SK-N-SH treated with all-trans-retinoic acid at 6 μM for 48 hours (cell line): ENCODE measurements at regions not wholly inside any gene's neighbourhood (a gene's known extent, or its start where the extent isn't known, plus 50 kb on each side); places are given as distances from the start of the nearest gene placed in this dataset.
A peak's percentile ranks its signal among the peaks of the same experiment; 100 is the strongest.

ENCODE experiments used
- ATAC-seq: fragments of 200-7000 bp; cut with Tn5 transposase; 3 replicates; pipeline ENCODE4 v1.9.1; 2020; ENCODE audit warnings: mild to moderate bottlenecking, moderate library complexity
- ARNTL ChIP-seq: fragments of 450-650 bp; formaldehyde crosslinking; IDR thresholded peaks from 2 replicates; pipeline ENCODE4 v1.5.0; 2020; ENCODE audit warnings: low read depth, mild to moderate bottlenecking, moderate library complexity, borderline replicate concordance
- BACH2 ChIP-seq: fragments of 250-450 bp; sonication (Bioruptor Pico); IDR thresholded peaks from 2 replicates; pipeline ENCODE4 v1.9.0; 2021; ENCODE audit warnings: mild to moderate bottlenecking, borderline replicate concordance
- GLIS3 ChIP-seq: fragments of 250-450 bp; sonication (Bioruptor Pico); IDR thresholded peaks from 2 replicates; pipeline ENCODE4 v1.5.0; 2020; ENCODE audit warnings: mild to moderate bottlenecking, moderate library complexity
- ISL1 ChIP-seq: fragments of 250-450 bp; sonication (Bioruptor Pico); IDR thresholded peaks from 2 replicates; pipeline ENCODE4 v2.1.2; 2022; ENCODE audit warnings: mild to moderate bottlenecking, moderate library complexity
- OSR1 ChIP-seq: fragments of 250-450 bp; sonication (Bioruptor Pico); IDR thresholded peaks from 2 replicates; pipeline ENCODE4 v1.8.0; 2022; ENCODE audit warnings: moderate library complexity, mild to moderate bottlenecking, inconsistent platforms
- PPARA ChIP-seq: fragments of 250-450 bp; sonication (Bioruptor Pico); IDR thresholded peaks from 2 replicates; pipeline ENCODE4 v1.5.0; 2020; ENCODE audit warnings: mild to moderate bottlenecking, borderline replicate concordance
- RARB ChIP-seq: fragments of 250-450 bp; sonication (Bioruptor Pico); IDR thresholded peaks from 2 replicates; pipeline ENCODE4 v1.8.0; 2021; ENCODE audit warnings: mild to moderate bottlenecking, moderate library complexity
- SNAI2 ChIP-seq: fragments of 250-450 bp; sonication (Bioruptor Pico); IDR thresholded peaks from 2 replicates; pipeline ENCODE4 v1.5.0; 2020; ENCODE audit warnings: mild to moderate bottlenecking, moderate library complexity
- TOX ChIP-seq: fragments of 250-450 bp; sonication (Bioruptor Pico); IDR thresholded peaks from 2 replicates; pipeline ENCODE4 v1.8.0; 2021; ENCODE audit warnings: mild to moderate bottlenecking, moderate library complexity, borderline replicate concordance
- ZC3H10 ChIP-seq: fragments of 250-450 bp; sonication (Bioruptor Pico); IDR thresholded peaks from 2 replicates; pipeline ENCODE4 v1.5.1; 2021; ENCODE audit warnings: mild to moderate bottlenecking, moderate library complexity
- ZFP3 ChIP-seq: fragments of 250-450 bp; sonication (Bioruptor Pico); IDR thresholded peaks from 2 replicates; pipeline ENCODE4 v1.5.0; 2020; ENCODE audit warnings: mild to moderate bottlenecking, moderate library complexity
- ZFP30 ChIP-seq: fragments of 450-650 bp; formaldehyde crosslinking; IDR thresholded peaks from 2 replicates; pipeline ENCODE4 v1.5.0; 2022; ENCODE audit warnings: mild to moderate bottlenecking, moderate library complexity
- ZNF565 ChIP-seq: fragments of 450-650 bp; formaldehyde crosslinking; conservative IDR thresholded peaks from 2 replicates; pipeline ENCODE4 v1.5.0; 2020; ENCODE audit warnings: low read depth, mild to moderate bottlenecking, moderate library complexity
- ZNF70 ChIP-seq: fragments of 450-650 bp; formaldehyde crosslinking; IDR thresholded peaks from 2 replicates; pipeline ENCODE4 v1.5.0; 2020; ENCODE audit warnings: mild to moderate bottlenecking, moderate library complexity
- ZNF8 ChIP-seq: fragments of 450-650 bp; formaldehyde crosslinking; IDR thresholded peaks from 2 replicates; pipeline ENCODE4 v1.5.0; 2020; ENCODE audit warnings: mild to moderate bottlenecking, moderate library complexity
- TF ChIP-seq, protein P1 (sequence below): fragments of 250-450 bp; sonication (Bioruptor Pico); IDR thresholded peaks from 2 replicates; pipeline ENCODE4 v1.8.0; 2020; ENCODE audit warnings: mild to moderate bottlenecking, moderate library complexity, borderline replicate concordance
- TF ChIP-seq, protein P2 (sequence below): fragments of 250-450 bp; sonication (Bioruptor Pico); IDR thresholded peaks from 2 replicates; pipeline ENCODE4 v1.8.0; 2021; ENCODE audit warnings: low read depth, mild to moderate bottlenecking, moderate library complexity, borderline replicate concordance
- TF ChIP-seq, protein P3 (sequence below): fragments of 250-450 bp; sonication (Bioruptor Pico); IDR thresholded peaks from 2 replicates; pipeline ENCODE4 v1.5.1; 2021; ENCODE audit warnings: mild to moderate bottlenecking, moderate library complexity
- TF ChIP-seq, protein P4 (sequence below): fragments of 250-450 bp; sonication (Bioruptor Pico); IDR thresholded peaks from 2 replicates; pipeline ENCODE4 v1.5.0; 2020; ENCODE audit warnings: mild to moderate bottlenecking, moderate library complexity
- TF ChIP-seq, protein P5 (sequence below): fragments of 250-450 bp; sonication (Bioruptor Pico); IDR thresholded peaks from 2 replicates; pipeline ENCODE4 v1.5.1; 2020; ENCODE audit warnings: low read depth, mild to moderate bottlenecking, moderate library complexity

DNA sequence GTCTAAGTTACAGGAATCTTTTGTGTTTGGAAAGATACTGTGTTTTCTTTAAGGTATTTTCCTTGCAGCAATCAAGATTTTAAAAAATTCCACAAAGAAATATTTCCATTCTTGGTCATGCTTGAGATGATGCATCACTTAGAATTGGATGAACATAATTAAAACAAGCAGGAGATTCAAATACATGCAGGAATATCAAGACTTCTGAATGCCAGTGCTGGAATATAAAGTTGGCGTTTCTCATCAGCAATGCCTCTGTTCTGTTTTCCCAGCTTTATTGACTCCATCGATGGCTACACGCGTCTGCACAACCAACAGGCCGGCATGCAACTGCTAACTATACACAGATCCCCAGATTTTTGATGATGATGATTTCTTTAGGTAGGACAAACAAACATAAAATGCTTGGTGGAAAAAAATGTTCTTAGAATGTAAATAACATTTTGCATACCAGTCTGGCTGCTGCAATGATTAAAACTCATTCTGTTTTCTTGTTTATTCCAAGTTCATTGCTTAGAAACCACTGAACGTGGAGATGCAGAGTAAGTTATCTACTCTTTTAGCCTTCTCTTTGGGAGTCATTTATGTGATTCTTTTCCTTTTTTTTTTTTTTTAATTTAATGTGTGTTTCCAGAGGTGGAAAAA, 91.3 kb upstream of the FAM171A1 start:
- ATAC-seq, result no peak

DNA sequence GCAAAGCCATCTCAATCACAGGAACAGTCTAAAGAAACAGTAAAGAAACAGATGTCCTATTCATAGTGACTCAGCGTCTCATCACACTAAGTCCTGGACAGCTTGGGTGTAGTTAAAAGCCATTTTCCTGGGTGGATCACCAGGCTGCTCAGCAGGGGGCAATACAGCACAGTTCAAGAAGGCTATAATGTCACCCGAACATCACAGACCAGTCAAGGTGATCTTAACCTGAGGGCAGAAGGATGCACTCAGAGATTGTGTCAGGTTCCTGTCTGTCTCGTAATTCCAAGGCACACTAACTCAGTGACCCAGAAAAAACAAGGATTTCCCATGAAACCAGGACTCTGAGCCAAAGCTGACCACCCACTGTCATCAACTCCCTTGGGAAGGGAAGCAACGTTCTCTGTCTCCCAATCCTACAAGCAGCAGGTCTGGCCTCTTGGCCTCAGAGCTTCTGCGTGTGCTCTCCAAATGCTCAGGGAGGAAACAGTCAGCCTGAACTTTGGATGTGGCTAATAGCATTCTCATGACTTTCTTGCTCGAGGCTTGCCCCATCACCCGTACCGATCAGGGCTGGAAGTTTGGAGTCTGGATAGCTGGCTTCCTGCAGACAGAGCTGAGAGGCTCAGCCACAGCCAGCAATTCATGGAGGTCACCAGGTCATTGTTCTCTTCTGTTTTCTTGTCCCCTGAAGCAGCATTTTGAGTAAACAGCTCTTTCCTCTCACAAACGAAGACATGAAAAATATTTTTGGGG, 90.4 kb upstream of the FAM171A1 start:
- TF ChIP-seq ZFP3 (CRISPR knock-in tag) (no peak), GLIS3 (CRISPR knock-in tag) (no peak), ISL1 (CRISPR knock-in tag) (no peak), SNAI2 (CRISPR knock-in tag) (no peak), ZNF565 (CRISPR knock-in tag) (no peak), OSR1 (CRISPR knock-in tag) (no peak)
- TF ChIP-seq, protein P1, sequence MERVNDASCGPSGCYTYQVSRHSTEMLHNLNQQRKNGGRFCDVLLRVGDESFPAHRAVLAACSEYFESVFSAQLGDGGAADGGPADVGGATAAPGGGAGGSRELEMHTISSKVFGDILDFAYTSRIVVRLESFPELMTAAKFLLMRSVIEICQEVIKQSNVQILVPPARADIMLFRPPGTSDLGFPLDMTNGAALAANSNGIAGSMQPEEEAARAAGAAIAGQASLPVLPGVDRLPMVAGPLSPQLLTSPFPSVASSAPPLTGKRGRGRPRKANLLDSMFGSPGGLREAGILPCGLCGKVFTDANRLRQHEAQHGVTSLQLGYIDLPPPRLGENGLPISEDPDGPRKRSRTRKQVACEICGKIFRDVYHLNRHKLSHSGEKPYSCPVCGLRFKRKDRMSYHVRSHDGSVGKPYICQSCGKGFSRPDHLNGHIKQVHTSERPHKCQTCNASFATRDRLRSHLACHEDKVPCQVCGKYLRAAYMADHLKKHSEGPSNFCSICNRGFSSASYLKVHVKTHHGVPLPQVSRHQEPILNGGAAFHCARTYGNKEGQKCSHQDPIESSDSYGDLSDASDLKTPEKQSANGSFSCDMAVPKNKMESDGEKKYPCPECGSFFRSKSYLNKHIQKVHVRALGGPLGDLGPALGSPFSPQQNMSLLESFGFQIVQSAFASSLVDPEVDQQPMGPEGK, result no peak
- ATAC-seq, result peak; percentile 56

More for the DNA sequence above, 91.3 kb upstream of the FAM171A1 start:
- no peak for TF ChIP-seq ARNTL (CRISPR knock-in tag)
- no peak for TF ChIP-seq ISL1 (CRISPR knock-in tag)
- TF ChIP-seq, protein P2, sequence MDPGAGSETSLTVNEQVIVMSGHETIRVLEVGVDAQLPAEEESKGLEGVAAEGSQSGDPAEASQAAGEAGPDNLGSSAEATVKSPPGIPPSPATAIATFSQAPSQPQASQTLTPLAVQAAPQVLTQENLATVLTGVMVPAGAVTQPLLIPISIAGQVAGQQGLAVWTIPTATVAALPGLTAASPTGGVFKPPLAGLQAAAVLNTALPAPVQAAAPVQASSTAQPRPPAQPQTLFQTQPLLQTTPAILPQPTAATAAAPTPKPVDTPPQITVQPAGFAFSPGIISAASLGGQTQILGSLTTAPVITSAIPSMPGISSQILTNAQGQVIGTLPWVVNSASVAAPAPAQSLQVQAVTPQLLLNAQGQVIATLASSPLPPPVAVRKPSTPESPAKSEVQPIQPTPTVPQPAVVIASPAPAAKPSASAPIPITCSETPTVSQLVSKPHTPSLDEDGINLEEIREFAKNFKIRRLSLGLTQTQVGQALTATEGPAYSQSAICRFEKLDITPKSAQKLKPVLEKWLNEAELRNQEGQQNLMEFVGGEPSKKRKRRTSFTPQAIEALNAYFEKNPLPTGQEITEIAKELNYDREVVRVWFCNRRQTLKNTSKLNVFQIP (CRISPR knock-in tag), result no peak
- no peak for TF ChIP-seq ZFP30 (CRISPR knock-in tag)
- no peak for TF ChIP-seq SNAI2 (CRISPR knock-in tag)
- no peak for TF ChIP-seq GLIS3 (CRISPR knock-in tag)
- no peak for TF ChIP-seq BACH2 (CRISPR knock-in tag)
- TF ChIP-seq RARB (CRISPR knock-in tag), result no peak
- no peak for TF ChIP-seq PPARA
- TF ChIP-seq, protein P3, sequence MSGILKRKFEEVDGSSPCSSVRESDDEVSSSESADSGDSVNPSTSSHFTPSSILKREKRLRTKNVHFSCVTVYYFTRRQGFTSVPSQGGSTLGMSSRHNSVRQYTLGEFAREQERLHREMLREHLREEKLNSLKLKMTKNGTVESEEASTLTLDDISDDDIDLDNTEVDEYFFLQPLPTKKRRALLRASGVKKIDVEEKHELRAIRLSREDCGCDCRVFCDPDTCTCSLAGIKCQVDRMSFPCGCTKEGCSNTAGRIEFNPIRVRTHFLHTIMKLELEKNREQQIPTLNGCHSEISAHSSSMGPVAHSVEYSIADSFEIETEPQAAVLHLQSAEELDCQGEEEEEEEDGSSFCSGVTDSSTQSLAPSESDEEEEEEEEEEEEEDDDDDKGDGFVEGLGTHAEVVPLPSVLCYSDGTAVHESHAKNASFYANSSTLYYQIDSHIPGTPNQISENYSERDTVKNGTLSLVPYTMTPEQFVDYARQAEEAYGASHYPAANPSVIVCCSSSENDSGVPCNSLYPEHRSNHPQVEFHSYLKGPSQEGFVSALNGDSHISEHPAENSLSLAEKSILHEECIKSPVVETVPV (CRISPR knock-in tag), result no peak

DNA sequence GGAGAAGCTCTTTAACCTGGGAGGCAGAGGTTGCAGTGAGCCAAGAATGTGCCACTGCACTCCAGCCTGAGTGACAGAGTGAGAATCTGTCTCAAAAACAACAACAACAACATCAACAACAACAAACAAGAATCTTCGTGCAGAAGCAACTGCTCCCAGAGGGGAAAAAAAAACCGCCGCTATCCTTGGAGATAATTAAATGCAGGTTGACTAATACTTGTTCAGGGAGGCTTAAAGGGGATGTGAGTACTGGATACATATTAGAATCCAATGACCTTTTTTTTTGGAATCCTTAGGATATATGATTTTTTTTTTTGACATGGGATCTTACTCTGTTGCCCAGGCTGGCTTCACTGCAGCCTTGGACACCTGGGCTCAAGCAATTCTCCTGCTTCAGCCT, 89.6 kb upstream of the FAM171A1 start:
- no peak for TF ChIP-seq ISL1 (CRISPR knock-in tag)
- no peak for TF ChIP-seq ARNTL (CRISPR knock-in tag)
- TF ChIP-seq ZC3H10 (CRISPR knock-in tag), result no peak
- no peak for ATAC-seq

DNA sequence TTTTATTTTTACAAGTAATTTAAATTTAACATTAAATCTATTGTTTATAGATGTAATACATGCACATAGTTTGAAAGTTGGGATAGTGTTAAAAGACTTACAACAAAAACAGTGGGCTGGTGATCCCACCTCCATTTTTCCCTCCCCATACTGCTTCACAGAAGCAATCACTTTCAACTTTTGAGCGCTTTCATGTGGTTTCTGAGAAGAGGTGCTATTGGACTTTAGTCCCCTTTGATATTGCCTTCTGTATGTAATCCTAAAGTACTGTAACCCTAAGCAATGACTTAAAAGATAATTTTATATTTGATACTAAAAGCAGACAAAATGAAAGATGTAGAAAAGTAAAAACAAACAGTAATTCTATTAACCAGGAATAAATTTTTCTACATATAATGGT, 88.1 kb upstream of the FAM171A1 start:
- ATAC-seq, result no peak
- no peak for TF ChIP-seq GLIS3 (CRISPR knock-in tag)
- no peak for TF ChIP-seq ISL1 (CRISPR knock-in tag)
- TF ChIP-seq, protein P4, sequence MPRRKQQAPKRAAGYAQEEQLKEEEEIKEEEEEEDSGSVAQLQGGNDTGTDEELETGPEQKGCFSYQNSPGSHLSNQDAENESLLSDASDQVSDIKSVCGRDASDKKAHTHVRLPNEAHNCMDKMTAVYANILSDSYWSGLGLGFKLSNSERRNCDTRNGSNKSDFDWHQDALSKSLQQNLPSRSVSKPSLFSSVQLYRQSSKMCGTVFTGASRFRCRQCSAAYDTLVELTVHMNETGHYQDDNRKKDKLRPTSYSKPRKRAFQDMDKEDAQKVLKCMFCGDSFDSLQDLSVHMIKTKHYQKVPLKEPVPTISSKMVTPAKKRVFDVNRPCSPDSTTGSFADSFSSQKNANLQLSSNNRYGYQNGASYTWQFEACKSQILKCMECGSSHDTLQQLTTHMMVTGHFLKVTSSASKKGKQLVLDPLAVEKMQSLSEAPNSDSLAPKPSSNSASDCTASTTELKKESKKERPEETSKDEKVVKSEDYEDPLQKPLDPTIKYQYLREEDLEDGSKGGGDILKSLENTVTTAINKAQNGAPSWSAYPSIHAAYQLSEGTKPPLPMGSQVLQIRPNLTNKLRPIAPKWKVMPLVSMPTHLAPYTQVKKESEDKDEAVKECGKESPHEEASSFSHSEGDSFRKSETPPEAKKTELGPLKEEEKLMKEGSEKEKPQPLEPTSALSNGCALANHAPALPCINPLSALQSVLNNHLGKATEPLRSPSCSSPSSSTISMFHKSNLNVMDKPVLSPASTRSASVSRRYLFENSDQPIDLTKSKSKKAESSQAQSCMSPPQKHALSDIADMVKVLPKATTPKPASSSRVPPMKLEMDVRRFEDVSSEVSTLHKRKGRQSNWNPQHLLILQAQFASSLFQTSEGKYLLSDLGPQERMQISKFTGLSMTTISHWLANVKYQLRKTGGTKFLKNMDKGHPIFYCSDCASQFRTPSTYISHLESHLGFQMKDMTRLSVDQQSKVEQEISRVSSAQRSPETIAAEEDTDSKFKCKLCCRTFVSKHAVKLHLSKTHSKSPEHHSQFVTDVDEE (CRISPR knock-in tag), result no peak
- TF ChIP-seq SNAI2 (CRISPR knock-in tag), result no peak
- TF ChIP-seq ZNF8 (CRISPR knock-in tag), result no peak
- TF ChIP-seq, protein P1, result no peak
- TF ChIP-seq RARB (CRISPR knock-in tag), result no peak
- TF ChIP-seq, protein P5, sequence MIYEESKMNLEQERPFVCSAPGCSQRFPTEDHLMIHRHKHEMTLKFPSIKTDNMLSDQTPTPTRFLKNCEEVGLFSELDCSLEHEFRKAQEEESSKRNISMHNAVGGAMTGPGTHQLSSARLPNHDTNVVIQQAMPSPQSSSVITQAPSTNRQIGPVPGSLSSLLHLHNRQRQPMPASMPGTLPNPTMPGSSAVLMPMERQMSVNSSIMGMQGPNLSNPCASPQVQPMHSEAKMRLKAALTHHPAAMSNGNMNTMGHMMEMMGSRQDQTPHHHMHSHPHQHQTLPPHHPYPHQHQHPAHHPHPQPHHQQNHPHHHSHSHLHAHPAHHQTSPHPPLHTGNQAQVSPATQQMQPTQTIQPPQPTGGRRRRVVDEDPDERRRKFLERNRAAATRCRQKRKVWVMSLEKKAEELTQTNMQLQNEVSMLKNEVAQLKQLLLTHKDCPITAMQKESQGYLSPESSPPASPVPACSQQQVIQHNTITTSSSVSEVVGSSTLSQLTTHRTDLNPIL (CRISPR knock-in tag), result no peak
- no peak for TF ChIP-seq ARNTL (CRISPR knock-in tag)
- no peak for TF ChIP-seq TOX
- TF ChIP-seq ZFP30 (CRISPR knock-in tag), result no peak
- no peak for TF ChIP-seq ZC3H10 (CRISPR knock-in tag)
- no peak for TF ChIP-seq OSR1 (CRISPR knock-in tag)
- no peak for TF ChIP-seq ZFP3 (CRISPR knock-in tag)
- no peak for TF ChIP-seq ZNF70 (CRISPR knock-in tag)
- no peak for TF ChIP-seq BACH2 (CRISPR knock-in tag)
- TF ChIP-seq, protein P2 (CRISPR knock-in tag), result no peak
